ENCODE measurements at regions not wholly inside any gene's neighbourhood (a gene's known extent, or its start where the extent isn't known, plus 50 kb on each side); places are given as distances from the start of the nearest gene placed in this dataset.

DNA sequence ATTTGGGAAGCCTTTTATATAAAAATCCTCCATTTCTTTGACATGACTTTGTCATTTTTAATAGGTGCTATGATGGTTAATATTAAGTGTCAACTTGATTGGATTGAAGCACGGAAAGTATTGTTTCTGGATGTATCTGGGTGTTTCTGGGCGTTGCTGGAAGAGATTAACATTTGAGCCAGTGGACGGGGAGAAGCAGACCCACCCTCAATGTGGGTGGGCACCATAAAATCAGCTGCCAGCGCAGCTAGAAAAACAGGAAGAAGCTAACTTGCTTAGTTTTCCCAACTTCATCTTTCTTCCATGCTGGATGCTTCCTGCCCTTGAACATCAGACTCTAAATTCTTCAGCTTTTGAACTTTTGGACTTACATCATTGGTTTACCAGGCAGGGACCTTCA is 1003.0 kb downstream of the SORCS3 start:
- no peak for TF ChIP-seq SUZ12 (IDR thresholded peaks at IDR 0.05; ENCODE audit: low read length)
- no peak for TF ChIP-seq EP300 (IDR thresholded peaks at IDR 0.05; ENCODE audit: borderline replicate concordance in 1 of 2, low read depth in 2 of 2, low read length in 2 of 2)
- no peak for TF ChIP-seq SIX5 (IDR thresholded peaks at IDR 0.05; ENCODE audit: low read depth, low read length)
- TF ChIP-seq GABPA (IDR thresholded peaks at IDR 0.05; ENCODE audit: borderline replicate concordance, insufficient read depth, low read length) = no peak
- TF ChIP-seq, protein P1, sequence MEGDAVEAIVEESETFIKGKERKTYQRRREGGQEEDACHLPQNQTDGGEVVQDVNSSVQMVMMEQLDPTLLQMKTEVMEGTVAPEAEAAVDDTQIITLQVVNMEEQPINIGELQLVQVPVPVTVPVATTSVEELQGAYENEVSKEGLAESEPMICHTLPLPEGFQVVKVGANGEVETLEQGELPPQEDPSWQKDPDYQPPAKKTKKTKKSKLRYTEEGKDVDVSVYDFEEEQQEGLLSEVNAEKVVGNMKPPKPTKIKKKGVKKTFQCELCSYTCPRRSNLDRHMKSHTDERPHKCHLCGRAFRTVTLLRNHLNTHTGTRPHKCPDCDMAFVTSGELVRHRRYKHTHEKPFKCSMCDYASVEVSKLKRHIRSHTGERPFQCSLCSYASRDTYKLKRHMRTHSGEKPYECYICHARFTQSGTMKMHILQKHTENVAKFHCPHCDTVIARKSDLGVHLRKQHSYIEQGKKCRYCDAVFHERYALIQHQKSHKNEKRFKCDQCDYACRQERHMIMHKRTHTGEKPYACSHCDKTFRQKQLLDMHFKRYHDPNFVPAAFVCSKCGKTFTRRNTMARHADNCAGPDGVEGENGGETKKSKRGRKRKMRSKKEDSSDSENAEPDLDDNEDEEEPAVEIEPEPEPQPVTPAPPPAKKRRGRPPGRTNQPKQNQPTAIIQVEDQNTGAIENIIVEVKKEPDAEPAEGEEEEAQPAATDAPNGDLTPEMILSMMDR (IDR thresholded peaks at IDR 0.05; ENCODE audit: control extremely low read depth in 1 of 3, insufficient read depth in 1 of 3, low read depth in 1 of 3, low read length in 3 of 3) = no peak
- no peak for TF ChIP-seq SP4 (IDR thresholded peaks at IDR 0.05; ENCODE audit: low read length)
- no peak for TF ChIP-seq EZH2 (IDR thresholded peaks at IDR 0.05; ENCODE audit: low read depth, low read length, severe bottlenecking)
- TF ChIP-seq BCL11A (IDR thresholded peaks at IDR 0.05; ENCODE audit: low read depth in 2 of 2, low read length in 2 of 2) = no peak
- TF ChIP-seq ZNF274 (IDR thresholded peaks at IDR 0.05; ENCODE audit: borderline replicate concordance, extremely low read depth, low read length) = no peak
